IMR-90 (cell line): ENCODE measurements at regions not wholly inside any gene's neighbourhood (a gene's known extent, or its start where the extent isn't known, plus 50 kb on each side); places are given as distances from the start of the nearest gene placed in this dataset.

Experiments used
- ATAC-seq: fragments of 200-7000 bp; cut with Tn5 transposase; 2 replicates; pipeline ENCODE4 v1.9.1; 2020; ENCODE audit warnings: low read depth, mild to moderate bottlenecking, moderate library complexity
- BruUV-seq: library from RNA; stranded (reverse); fragments of 400-500 nt; replicated peaks from 2 replicates; lab custom pipeline; 2021; lab: Mats Ljungman, UMichigan
- CTCF ChIA-PET: fragments of 300-600 bp; formaldehyde crosslinking; extraction: SDS; loops from one replicate; lab custom pipeline; 2021; ENCODE audit warnings: antibody characterized with exemption; lab: Yijun Ruan, JAX
- POLR2A ChIA-PET: fragments of 300-600 bp; sonication (Branson Sonifier 250); formaldehyde crosslinking; loops from one replicate; lab custom pipeline; 2022; ENCODE audit warnings: antibody characterized with exemption; ENCODE audit not compliant: unreplicated experiment; lab: Charles Lee
- DNase-seq: peaks from one replicate; pipeline ENCODE4 v3.0.0; 2013
- H2AFZ ChIP-seq: replicated peaks from 2 replicates; pipeline ENCODE3; 2013; ENCODE audit warnings: low read length, mild to moderate bottlenecking; ENCODE audit not compliant: poor library complexity
- H2AK5ac ChIP-seq: 2 replicates; pipeline ENCODE4 v1.6.1; 2013; ENCODE audit warnings: low read depth, low read length, inconsistent platforms
- H2AK9ac ChIP-seq: replicated peaks from 2 replicates; pipeline ENCODE3; 2013; ENCODE audit warnings: mild to moderate bottlenecking, low read depth, low read length, moderate library complexity; ENCODE audit not compliant: poor library complexity
- H2BK120ac ChIP-seq: 2 replicates; pipeline ENCODE4 v1.6.1; 2013; ENCODE audit warnings: low read depth, low read length, inconsistent platforms
- H2BK15ac ChIP-seq: 3 replicates; pipeline ENCODE4 v1.6.1; 2013; ENCODE audit warnings: low read depth, low read length, inconsistent platforms
- H2BK20ac ChIP-seq: 2 replicates; pipeline ENCODE4 v1.6.1; 2013; ENCODE audit warnings: low read depth, mild to moderate bottlenecking, inconsistent platforms, low read length, moderate library complexity
- H2BK5ac ChIP-seq: 2 replicates; pipeline ENCODE4 v1.6.1; 2013; ENCODE audit warnings: mild to moderate bottlenecking, low read depth, low read length, inconsistent platforms; ENCODE audit not compliant: poor library complexity, severe bottlenecking
- H3K14ac ChIP-seq: replicated peaks from 2 replicates; pipeline ENCODE4 v1.6.1; 2013; ENCODE audit warnings: low read depth, low read length, inconsistent platforms
- H3K18ac ChIP-seq: 2 replicates; pipeline ENCODE4 v1.6.1; 2013; ENCODE audit warnings: low read depth, low read length, control low read depth
- H3K23ac ChIP-seq: 2 replicates; pipeline ENCODE4 v1.6.1; 2013; ENCODE audit warnings: low read depth, low read length, inconsistent platforms
- H3K27ac ChIP-seq: 2 replicates; pipeline ENCODE4 v1.5.1; 2013; ENCODE audit warnings: mild to moderate bottlenecking, control low read depth, low read length; ENCODE audit not compliant: insufficient read depth
- H3K27me3 ChIP-seq: 2 replicates; pipeline ENCODE4 v1.6.1; 2013; ENCODE audit warnings: low read length; ENCODE audit not compliant: control insufficient read depth, insufficient read depth
- H3K36me3 ChIP-seq: 2 replicates; pipeline ENCODE4 v1.6.1; 2013; ENCODE audit warnings: low read length, mixed read lengths; ENCODE audit not compliant: control insufficient read depth, insufficient read depth
- H3K4ac ChIP-seq: 2 replicates; pipeline ENCODE4 v1.6.1; 2013; ENCODE audit warnings: low read depth, low read length, inconsistent platforms
- H3K4me1 ChIP-seq: 2 replicates; pipeline ENCODE4 v1.6.1; 2013; ENCODE audit warnings: low read length, mixed read lengths; ENCODE audit not compliant: control insufficient read depth, insufficient read depth
- H3K4me2 ChIP-seq: 2 replicates; pipeline ENCODE4 v1.6.1; 2013; ENCODE audit warnings: low read depth, mild to moderate bottlenecking, control low read depth, low read length, moderate library complexity
- H3K4me3 ChIP-seq: 2 replicates; pipeline ENCODE4 v1.5.1; 2013; ENCODE audit warnings: low read depth, mild to moderate bottlenecking, control low read depth, low read length, moderate library complexity; ENCODE audit not compliant: insufficient read depth
- H3K56ac ChIP-seq: 2 replicates; pipeline ENCODE4 v1.6.1; 2013; ENCODE audit warnings: low read length, inconsistent platforms; ENCODE audit not compliant: insufficient read depth; ENCODE audit errors: extremely low read depth
- H3K79me1 ChIP-seq, 2 experiments: 2 replicates each; pipeline ENCODE4 v1.6.1; 2013; ENCODE audit warnings: low read length in 2 of 2, inconsistent platforms in 1 of 2, low read depth in 1 of 2
- H3K9ac ChIP-seq: 2 replicates; pipeline ENCODE4 v1.6.1; 2013; ENCODE audit warnings: low read depth, low read length, control low read depth
- H3K9me1 ChIP-seq: 2 replicates; pipeline ENCODE4 v1.6.1; 2013; ENCODE audit warnings: low read length, inconsistent platforms; ENCODE audit not compliant: insufficient read depth
- H3K9me3 ChIP-seq: 2 replicates; pipeline ENCODE4 v1.6.1; 2013; ENCODE audit warnings: low read length; ENCODE audit not compliant: control insufficient read depth, insufficient read depth
- H4K20me1 ChIP-seq: 2 replicates; pipeline ENCODE4 v1.6.1; 2013; ENCODE audit warnings: low read length, inconsistent platforms; ENCODE audit not compliant: insufficient read depth
- H4K5ac ChIP-seq: 2 replicates; pipeline ENCODE4 v1.6.1; 2013; ENCODE audit warnings: mild to moderate bottlenecking, low read depth, low read length, control low read depth
- H4K8ac ChIP-seq, 2 experiments: 2 replicates each; pipeline ENCODE4 v1.6.1; 2013; ENCODE audit warnings: low read depth in 2 of 2, low read length in 2 of 2, control low read depth in 1 of 2, inconsistent platforms in 1 of 2
- H4K91ac ChIP-seq: 2 replicates; pipeline ENCODE4 v1.6.1; 2013; ENCODE audit warnings: low read depth, low read length, inconsistent platforms; ENCODE audit not compliant: insufficient read depth
- BHLHE40 ChIP-seq: fragments of 150-350 bp; IDR thresholded peaks from 2 replicates; pipeline ENCODE4 v1.6.1; 2016; ENCODE audit warnings: mild to moderate bottlenecking, low read depth, low read length
- CEBPB ChIP-seq: IDR thresholded peaks from 2 replicates; pipeline ENCODE4 v1.6.1; 2012; ENCODE audit warnings: low read depth, low read length, improper control_type of control experiment
- FOS ChIP-seq: fragments of 150-350 bp; IDR thresholded peaks from 2 replicates; pipeline ENCODE4 v1.6.1; 2016; ENCODE audit warnings: low read depth, low read length
- MAZ ChIP-seq: IDR thresholded peaks from 2 replicates; pipeline ENCODE4 v1.6.1; 2012; ENCODE audit warnings: low read depth, mild to moderate bottlenecking, low read length, improper control_type of control experiment, moderate library complexity, borderline replicate concordance
- POLR2A ChIP-seq: IDR thresholded peaks from 2 replicates; pipeline ENCODE4 v1.6.1; 2012; ENCODE audit warnings: mild to moderate bottlenecking, low read depth, low read length
- WGBS, 2 experiments: methylation state at CpG; one replicate each; pipeline versions ENCODE4 v1.1.5 to v1.1.7; 2013; ENCODE audit warnings: missing lambda C conversion rate in 2 of 2; ENCODE audit not compliant: insufficient read length in 1 of 2; ENCODE audit errors: extremely low coverage in 2 of 2; 5-methylcytosine and 5-hydroxymethylcytosine counted together
- dilution Hi-C: fragments of 300-500 bp; cut with HindIII; formaldehyde crosslinking; loops from one replicate; pipeline ENCODE4 v1.14.3; 2018; ENCODE audit warnings: low sequenced_read_pairs; ENCODE audit not compliant: unreplicated experiment
- in situ Hi-C: fragments of 300-500 bp; cut with MboI; formaldehyde crosslinking; loops from 3 replicates; pipeline ENCODE4 v1.14.3; 2019; ENCODE audit warnings: low sequenced_read_pairs, inconsistent platforms, mixed read lengths
- intact Hi-C: fragments of 100-400 bp; cut with micrococcal nuclease; formaldehyde crosslinking; loops from 2 replicates; pipeline ENCODE4 v1.10.0; 2022

GRCh38 chr15:94584833-94585244 is 353.5 kb downstream of the MCTP2 start:
- no peak overlapping the region for H4K91ac ChIP-seq

More at GRCh38 chr15:94584833-94585244, 353.5 kb downstream of the MCTP2 start:
- ChIA-PET CTCF (no interaction called here), POLR2A (no interaction called here)
- Histone ChIP-seq H4K8ac (no peak overlapping the region), H3K9me1 (no peaks in the 10 kb centered on the region), H3K4me3 (no peak overlapping the region), H3K36me3 (no peaks in the 10 kb centered on the region), H2AK5ac (no peak overlapping the region), H2BK120ac (no peak overlapping the region), H3K14ac (no peak overlapping the region), H3K27ac (no peak overlapping the region), H4K5ac (no peak overlapping the region), H3K9me3 (peaks cover 11% of the 10 kb centered on the region), H4K20me1 (no peaks in the 10 kb centered on the region), H2BK5ac (no peak overlapping the region), H2AK9ac (no peak overlapping the region), H3K9ac (no peak overlapping the region), H3K56ac (no peak overlapping the region), H3K4me2 (no peak overlapping the region), H3K27me3 (no peaks in the 10 kb centered on the region), H2BK20ac (no peak overlapping the region), H3K23ac (no peak overlapping the region), H3K18ac (no peak overlapping the region), H2AFZ (no peak overlapping the region), H2BK15ac (no peak overlapping the region), H3K79me1 (no peaks in the 10 kb centered on the region), H3K4ac (no peak overlapping the region), H3K4me1 (no peaks in the 10 kb centered on the region)
- no TSS peak for BruUV-seq
- dilution Hi-C loops (no loop called here), in situ Hi-C loops (no loop called here), intact Hi-C loops (no loop called here)
- no CpG with 5 or more reads among the region's 11 CpGs for WGBS, 2 experiments
- no peak for TF ChIP-seq FOS
- no peak for TF ChIP-seq CEBPB
- no peak for TF ChIP-seq BHLHE40
- TF ChIP-seq MAZ, result no peak
- TF ChIP-seq POLR2A, result no peak
- DNase-seq (no peak), ATAC-seq (no peak)
